Esophagus muscularis mucosa (tissue), 3 donors: ENCODE measurements at regions not wholly inside any gene's neighbourhood (a gene's known extent, or its start where the extent isn't known, plus 50 kb on each side); places are given as distances from the start of the nearest gene placed in this dataset.

Source experiments
- POLR2AphosphoS5 ChIP-seq, 2 donors: sonication (generic); formaldehyde crosslinking; IDR thresholded peaks; one replicate each; pipeline ENCODE4 v1.6.1; 2017; ENCODE audit warnings: antibody characterized with exemption in 2 of 2
- TF ChIP-seq, protein P1 (sequence below), 3 experiments: fragments of 200-600 bp in 2 of 3; fragments of 450-650 bp in 1 of 3; sonication (generic) in 2 of 3; IDR thresholded peaks; one replicate each; pipeline ENCODE4 v1.5.1; 2017 to 2019; ENCODE audit warnings: antibody characterized with exemption in 3 of 3, mild to moderate bottlenecking in 2 of 3, moderate library complexity in 1 of 3

DNA sequence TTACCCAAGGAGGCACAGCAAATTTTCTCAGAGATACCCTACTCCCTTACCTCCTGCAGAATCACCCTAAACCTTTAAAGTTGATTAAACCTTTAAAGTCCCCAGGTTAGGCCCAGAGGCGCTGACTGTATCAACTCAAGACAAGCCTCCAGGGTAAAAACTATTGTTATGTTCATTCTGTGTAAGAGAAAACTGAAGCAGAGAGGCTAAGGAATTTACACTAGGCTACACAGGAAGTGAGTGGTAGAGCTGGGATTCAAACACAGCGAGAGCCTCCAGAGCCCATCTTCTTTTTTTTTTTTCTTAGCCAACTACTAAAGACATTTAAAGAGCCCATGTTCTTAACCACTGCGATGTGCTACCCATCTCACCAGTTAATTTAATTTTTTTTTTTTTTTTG, 56.3 kb upstream of the GRK3 start:
- TF ChIP-seq, protein P1, sequence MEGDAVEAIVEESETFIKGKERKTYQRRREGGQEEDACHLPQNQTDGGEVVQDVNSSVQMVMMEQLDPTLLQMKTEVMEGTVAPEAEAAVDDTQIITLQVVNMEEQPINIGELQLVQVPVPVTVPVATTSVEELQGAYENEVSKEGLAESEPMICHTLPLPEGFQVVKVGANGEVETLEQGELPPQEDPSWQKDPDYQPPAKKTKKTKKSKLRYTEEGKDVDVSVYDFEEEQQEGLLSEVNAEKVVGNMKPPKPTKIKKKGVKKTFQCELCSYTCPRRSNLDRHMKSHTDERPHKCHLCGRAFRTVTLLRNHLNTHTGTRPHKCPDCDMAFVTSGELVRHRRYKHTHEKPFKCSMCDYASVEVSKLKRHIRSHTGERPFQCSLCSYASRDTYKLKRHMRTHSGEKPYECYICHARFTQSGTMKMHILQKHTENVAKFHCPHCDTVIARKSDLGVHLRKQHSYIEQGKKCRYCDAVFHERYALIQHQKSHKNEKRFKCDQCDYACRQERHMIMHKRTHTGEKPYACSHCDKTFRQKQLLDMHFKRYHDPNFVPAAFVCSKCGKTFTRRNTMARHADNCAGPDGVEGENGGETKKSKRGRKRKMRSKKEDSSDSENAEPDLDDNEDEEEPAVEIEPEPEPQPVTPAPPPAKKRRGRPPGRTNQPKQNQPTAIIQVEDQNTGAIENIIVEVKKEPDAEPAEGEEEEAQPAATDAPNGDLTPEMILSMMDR (IDR thresholded peaks at IDR 0.05): no peak
- no peak for TF ChIP-seq POLR2AphosphoS5 (IDR thresholded peaks at IDR 0.05)
